WTC11 (cell line): ENCODE measurements at regions not wholly inside any gene's neighbourhood (a gene's known extent, or its start where the extent isn't known, plus 50 kb on each side); places are given as distances from the start of the nearest gene placed in this dataset.

Experiments used
- TF ChIP-seq, protein P1 (sequence below): sonication (generic); formaldehyde crosslinking; IDR thresholded peaks from 2 replicates; pipeline ENCODE4 v1.8.0; 2022; ENCODE audit warnings: mild to moderate bottlenecking, missing genetic modification reagents
- TF ChIP-seq, protein P2 (sequence below): sonication (generic); formaldehyde crosslinking; IDR thresholded peaks from 2 replicates; pipeline ENCODE4 v1.8.0; 2022; ENCODE audit warnings: missing genetic modification reagents

DNA sequence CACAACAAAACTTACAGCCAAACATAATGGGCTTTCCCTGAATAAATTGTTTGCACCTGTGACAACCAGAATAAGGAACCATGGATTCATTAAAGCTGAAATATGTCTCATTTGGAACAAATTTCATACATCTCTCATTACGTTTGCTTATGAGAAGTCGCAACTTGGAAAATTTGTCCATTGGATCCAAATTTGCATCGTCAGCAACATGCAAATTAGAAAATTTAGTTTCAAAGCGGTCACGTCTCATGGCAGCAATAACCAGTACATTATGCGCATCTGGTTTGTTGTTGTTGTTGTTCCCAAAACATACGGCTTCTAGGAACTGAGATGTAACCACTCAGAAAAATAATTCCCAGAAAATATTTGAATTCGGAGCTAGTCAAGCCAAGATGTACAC, 1311.5 kb upstream of the CDH6 start:
- TF ChIP-seq, protein P1, sequence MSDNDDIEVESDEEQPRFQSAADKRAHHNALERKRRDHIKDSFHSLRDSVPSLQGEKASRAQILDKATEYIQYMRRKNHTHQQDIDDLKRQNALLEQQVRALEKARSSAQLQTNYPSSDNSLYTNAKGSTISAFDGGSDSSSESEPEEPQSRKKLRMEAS = no peak
- TF ChIP-seq, protein P2, sequence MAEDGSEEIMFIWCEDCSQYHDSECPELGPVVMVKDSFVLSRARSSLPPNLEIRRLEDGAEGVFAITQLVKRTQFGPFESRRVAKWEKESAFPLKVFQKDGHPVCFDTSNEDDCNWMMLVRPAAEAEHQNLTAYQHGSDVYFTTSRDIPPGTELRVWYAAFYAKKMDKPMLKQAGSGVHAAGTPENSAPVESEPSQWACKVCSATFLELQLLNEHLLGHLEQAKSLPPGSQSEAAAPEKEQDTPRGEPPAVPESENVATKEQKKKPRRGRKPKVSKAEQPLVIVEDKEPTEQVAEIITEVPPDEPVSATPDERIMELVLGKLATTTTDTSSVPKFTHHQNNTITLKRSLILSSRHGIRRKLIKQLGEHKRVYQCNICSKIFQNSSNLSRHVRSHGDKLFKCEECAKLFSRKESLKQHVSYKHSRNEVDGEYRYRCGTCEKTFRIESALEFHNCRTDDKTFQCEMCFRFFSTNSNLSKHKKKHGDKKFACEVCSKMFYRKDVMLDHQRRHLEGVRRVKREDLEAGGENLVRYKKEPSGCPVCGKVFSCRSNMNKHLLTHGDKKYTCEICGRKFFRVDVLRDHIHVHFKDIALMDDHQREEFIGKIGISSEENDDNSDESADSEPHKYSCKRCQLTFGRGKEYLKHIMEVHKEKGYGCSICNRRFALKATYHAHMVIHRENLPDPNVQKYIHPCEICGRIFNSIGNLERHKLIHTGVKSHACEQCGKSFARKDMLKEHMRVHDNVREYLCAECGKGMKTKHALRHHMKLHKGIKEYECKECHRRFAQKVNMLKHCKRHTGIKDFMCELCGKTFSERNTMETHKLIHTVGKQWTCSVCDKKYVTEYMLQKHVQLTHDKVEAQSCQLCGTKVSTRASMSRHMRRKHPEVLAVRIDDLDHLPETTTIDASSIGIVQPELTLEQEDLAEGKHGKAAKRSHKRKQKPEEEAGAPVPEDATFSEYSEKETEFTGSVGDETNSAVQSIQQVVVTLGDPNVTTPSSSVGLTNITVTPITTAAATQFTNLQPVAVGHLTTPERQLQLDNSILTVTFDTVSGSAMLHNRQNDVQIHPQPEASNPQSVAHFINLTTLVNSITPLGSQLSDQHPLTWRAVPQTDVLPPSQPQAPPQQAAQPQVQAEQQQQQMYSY = no peak
